ENCODE measurements at regions not wholly inside any gene's neighbourhood (a gene's known extent, or its start where the extent isn't known, plus 50 kb on each side); places are given as distances from the start of the nearest gene placed in this dataset.
"Not testable (repeated sequence)": the region's sequence is repeated elsewhere in the genome, so short reads cannot be mapped to it uniquely, and the experiment has no call there.

DNA sequence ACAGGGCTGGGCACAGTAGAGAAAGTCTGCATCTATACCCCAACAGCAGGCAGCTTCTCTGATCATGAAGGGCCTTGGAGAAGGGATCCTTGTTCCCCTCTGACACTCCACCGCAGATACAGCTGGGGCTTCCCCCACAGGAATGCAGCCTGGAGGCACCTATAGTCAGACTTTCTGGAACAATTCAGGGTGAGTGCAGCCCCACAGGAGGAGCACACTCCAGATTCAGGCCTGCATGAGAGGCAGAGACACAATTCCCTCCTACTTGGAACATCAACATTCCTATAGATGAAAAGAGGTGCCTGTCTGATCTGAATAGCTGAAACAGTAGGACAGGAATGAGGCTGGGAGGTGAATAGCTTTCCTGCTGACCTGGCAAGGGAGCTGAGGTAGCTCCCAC lies 1298.0 kb upstream of the CNTN5 start:
- DNase-seq: no peak

DNA sequence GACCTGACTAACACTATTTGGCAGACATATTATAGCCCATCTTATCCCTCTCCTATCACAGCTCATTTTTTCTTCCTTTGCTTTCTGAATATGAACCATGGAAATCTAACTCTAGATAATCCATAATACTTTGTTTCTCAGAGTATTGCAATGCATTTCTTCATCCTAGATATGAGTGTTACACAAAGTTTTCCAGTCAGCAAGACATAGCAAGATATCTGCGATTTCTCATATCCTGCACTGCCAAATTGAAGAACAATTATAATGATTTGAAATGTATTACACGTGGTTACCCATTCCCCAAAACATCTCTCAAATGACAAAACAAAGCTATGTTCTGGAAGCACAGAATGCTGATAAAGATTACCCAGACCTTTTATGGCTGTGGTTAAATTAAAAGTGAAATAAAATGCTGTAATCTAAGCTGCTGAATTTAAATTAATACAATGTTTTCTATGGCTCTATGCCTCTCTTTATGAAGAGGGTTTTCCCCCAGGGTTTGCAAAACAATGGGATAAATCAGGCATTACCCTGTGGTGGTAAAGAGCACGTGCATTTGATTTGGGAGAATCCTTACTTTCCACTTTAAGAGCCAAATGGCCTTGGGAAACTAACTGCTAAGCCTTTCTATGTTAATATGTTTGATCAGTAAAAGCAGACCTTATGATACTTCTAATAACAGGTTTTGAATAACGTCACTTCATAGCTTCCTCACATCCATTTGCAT lies 1291.0 kb upstream of the CNTN5 start:
- DNase-seq: no peak

DNA sequence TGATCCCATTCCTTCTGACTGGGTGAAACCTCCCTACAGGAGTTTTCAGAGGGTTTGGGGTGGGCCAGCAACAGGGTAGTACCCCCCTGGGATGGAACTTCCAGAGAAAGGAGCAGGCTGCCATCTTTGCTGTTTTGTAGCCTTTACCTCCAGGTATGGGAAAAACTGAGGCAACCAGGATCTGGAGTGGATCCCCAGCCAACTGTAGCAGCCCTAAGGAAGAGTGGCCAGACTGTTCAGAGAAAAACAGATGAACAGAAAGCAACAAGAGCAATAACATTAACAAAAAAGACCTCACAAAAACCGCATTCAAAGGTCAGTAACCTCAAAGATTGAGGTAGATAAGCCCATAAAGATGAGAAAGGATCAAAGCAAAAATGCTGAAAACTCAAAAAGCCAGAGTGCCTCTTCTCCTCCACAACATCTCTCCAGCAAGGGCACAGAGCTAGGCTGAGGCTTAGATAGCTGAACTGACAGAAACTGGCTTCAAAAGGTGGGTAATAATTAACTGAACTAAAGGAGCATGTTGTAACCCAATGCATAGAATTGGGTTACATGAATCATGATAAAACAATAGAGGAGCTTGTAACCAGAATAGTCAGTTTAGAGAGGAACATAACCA lies 1288.6 kb upstream of the CNTN5 start:
- no peak for DNase-seq

- DNase-seq: no peak
Observed at GRCh38 chr11:97738751-97739150, 1282.0 kb upstream of the CNTN5 start.

GRCh38 chr11:97739932-97740800 lies 1280.6 kb upstream of the CNTN5 start:
- no peak for DNase-seq

DNA sequence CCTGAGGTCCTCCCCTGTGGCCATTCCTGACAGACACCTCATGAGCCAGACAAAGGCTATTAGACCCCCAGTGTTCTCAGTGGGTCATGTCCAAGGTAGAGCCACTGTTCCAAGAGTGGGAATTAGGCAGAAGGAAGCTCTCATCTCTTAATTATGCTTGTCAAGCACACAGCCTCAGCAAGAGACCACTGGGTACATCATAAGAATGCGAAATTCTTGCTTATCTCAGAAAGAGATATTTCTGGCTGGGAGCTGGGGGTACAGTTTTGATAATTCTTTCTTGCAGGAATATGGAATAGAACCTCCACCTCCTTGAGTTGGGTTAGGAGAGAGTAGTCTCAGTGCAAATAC lies 1280.0 kb upstream of the CNTN5 start:
- DNase-seq: no peak

GRCh38 chr11:97742717-97743116 lies 1278.0 kb upstream of the CNTN5 start:
- DNase-seq: no peak

- DNase-seq: no peak
Observed at GRCh38 chr11:97743205-97743742, 1277.5 kb upstream of the CNTN5 start.

DNA sequence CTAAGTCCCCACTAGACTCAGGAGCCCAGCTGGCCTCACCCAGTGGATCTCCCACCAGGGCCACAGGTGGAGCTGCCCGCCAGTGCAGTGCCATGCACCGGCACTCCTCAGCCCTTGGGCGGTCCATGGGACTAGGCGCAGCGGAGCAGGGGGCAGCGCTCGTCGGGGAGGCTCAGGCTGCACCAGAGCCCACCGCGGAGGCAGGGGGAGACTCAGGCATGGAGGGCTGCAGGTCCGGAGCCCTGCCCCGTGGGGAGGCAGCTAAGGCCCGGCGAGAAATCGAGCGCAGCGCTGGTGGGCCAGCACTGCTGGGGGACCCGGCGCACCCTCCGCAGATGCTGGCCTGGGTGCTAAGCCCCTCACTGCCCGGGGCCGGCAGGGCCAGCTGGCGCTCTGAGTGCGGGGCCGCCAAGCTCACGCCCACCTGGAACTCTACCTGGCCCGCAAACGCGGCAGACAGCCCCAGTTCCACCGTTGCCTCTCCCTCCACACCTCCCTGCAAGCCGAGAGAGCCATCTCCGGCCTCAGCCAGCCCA lies 1275.2 kb upstream of the CNTN5 start:
- no peak for DNase-seq

- DNase-seq: no peak
Observed at GRCh38 chr11:97746818-97747217, 1273.9 kb upstream of the CNTN5 start.

DNA sequence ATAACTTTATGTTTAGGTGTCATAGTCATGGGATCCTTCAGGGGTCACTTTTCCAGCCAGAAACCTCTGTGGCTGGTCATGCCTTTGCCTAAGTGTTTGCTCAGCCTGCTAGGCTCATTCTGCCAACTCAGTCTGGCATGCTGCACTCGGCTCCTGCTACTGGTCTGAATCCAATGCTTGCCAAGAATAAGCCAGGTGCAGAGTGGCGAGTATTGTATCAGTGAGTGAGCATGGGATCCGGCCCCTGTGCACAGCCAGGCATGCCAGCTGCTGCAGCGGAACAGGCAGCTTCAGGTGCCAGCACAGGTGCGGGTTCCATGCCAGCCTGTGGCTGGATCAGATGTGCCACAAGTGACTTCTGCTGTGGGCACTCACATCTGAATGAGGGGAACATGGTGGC lies 1269.3 kb upstream of the CNTN5 start:
- DNase-seq: no peak

DNA sequence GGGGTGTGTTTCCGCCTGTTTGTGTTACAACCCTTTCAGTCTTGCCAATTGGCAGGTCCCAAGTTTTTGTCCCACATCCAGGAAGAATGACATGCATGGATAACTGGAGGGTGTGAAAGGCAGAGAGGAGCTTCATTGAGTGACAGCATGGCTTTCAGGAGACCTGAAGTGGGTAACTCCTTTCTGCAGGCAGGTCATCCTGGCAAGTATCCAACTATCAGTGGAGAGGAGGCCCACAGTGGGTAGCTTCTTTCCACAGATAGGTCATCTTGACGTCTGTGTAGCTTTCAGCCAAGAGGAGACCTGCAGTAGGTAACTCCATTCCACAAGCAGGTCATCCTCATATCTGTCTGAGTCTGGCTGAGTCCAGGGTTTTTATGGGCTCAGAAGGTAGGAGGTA lies 1268.8 kb upstream of the CNTN5 start:
- no peak for DNase-seq

- DNase-seq: no peak
Observed at GRCh38 chr11:97754976-97755375, 1265.8 kb upstream of the CNTN5 start.

DNA sequence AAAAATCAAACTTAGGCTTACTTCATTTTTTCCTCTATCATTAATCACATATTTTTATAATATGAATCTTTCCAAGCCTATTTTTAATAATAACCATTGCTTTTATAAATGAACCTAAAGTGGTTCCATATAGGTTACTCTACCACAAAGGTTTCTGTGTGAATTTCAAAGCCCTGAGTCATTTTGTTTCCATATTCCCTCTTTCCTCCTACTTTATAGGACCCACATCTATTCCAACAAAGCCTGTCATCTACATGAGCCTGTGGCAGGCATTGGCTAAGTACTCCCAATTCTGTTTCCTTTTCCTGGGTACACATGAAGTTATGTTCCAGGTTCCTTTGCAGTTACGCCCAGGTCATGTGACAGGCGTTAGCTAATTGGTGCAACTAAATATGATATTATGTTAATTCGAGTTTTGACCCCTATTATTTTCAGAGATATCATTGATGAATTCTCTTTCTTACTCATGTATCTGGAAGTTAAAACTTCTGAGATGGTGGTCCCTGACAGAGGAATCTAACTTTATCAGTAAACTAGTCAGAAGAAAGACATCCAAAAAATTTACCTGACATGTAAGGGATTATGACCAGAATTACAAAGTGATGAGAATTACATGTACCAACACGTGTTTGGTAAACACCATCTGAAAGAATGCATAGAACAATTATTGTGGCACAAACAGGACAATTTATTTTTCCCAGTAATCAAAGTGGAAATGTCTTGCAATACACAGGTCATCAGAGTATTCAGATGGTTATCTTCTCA lies 1264.0 kb upstream of the CNTN5 start:
- no peak for DNase-seq

GRCh38 chr11:97761175-97761574 lies 1259.6 kb upstream of the CNTN5 start:
- DNase-seq: no peak

- DNase-seq: no peak
Observed at GRCh38 chr11:97764193-97764592, 1256.6 kb upstream of the CNTN5 start.

- no peak for DNase-seq
Observed at GRCh38 chr11:97764605-97765004, 1256.1 kb upstream of the CNTN5 start.

GRCh38 chr11:97770570-97770969 lies 1250.2 kb upstream of the CNTN5 start:
- DNase-seq: no peak

GRCh38 chr11:97772705-97773104 lies 1248.0 kb upstream of the CNTN5 start:
- DNase-seq: no peak

DNA sequence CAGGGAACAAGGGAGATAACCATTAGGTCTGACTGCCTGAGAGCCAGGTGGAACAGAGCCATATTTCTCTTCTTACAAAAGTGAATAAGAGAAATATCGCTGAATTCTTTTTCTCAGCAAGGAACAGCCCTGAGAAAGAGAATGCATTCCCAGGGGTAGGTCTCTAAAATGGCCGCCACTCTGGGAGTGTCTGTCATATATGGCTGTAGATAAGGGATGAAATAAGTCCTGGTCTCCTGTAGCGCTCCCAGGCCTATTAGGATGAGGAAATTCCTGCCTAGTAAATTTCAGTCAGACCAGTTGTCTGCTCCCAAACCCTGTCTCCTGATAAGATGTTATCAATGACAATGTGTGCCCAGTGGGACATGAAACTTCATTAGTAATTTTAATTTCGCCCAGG lies 1236.4 kb upstream of the CNTN5 start:
- not testable (repeated sequence) for DNase-seq

DNA sequence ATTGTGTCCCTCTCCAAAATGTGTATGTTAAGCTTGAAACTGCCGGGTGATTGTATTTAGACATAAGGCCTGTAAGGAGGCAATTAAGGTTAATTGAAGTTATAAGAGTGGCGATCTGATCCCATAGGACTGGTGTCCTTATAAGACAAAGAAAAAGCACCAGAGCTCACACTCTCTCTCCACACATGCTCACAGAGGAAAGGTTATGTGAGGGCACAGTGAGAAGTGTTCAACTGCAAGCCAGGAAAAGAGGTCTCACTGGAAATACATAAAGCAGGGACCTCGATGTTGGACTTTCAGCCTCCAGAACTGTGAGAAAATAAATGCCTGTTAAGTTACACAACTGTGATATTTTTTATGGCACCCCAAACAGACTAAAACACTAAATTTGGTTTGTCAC lies 1233.8 kb upstream of the CNTN5 start:
- no peak for DNase-seq

DNA sequence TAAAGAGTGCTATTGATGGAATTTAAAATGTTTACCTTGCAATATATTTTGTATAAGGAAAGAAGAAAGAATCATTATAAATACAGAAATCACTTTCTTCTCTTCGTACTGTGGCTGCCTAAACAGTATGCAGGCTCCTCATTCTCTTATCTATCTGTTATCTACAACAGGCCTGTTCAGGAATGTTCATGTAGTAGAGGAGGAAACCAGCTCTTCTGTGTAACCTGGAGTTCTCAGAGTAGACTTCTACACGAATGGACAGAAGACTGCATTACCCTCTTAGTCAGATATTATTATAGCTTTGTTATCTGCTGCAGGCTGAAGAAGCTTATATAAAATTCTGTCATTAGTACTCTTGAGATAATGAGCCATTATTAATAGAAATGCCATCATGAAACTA lies 1225.9 kb upstream of the CNTN5 start:
- no peak for DNase-seq

GRCh38 chr11:97800891-97801290 lies 1219.9 kb upstream of the CNTN5 start:
- DNase-seq: no peak

Measured in CD4-positive, alpha-beta T cell treated with Interleukin-4 for 4 hours (primary cell).